HCT116 (cell line): ENCODE measurements at regions not wholly inside any gene's neighbourhood (a gene's known extent, or its start where the extent isn't known, plus 50 kb on each side); places are given as distances from the start of the nearest gene placed in this dataset.

ENCODE experiments used
- ATAC-seq: fragments of 200-7000 bp; cut with Tn5 transposase; 2 replicates; pipeline ENCODE4 v1.9.1; 2020; ENCODE audit warnings: mild to moderate bottlenecking, moderate library complexity
- BruUV-seq: library from RNA; stranded (reverse); fragments of 400-500 nt; replicated peaks from 2 replicates; lab custom pipeline; 2021; lab: Mats Ljungman, UMichigan
- CTCF ChIA-PET: fragments of 300-600 bp; sonication (Branson Sonifier 250); formaldehyde crosslinking; loops from one replicate; lab custom pipeline; 2021; ENCODE audit warnings: antibody characterized with exemption; lab: Charles Lee
- POLR2A ChIA-PET: fragments of 300-600, 350-600 bp; sonication (Branson Sonifier 250); formaldehyde crosslinking; loops from one replicate; lab custom pipeline; 2021; ENCODE audit warnings: antibody characterized with exemption; lab: Charles Lee
- RAD21 ChIA-PET, 2 experiments: fragments of 300-600 bp; sonication (Branson Sonifier 250); formaldehyde crosslinking; loops; one replicate each; lab custom pipeline; 2023; ENCODE audit warnings: low total read pairs in 2 of 2; ENCODE audit not compliant: uncharacterized antibody in 2 of 2, unreplicated experiment in 2 of 2, low non-redundant PET in 1 of 2; lab: Charles Lee
- DNase-seq: peaks from one replicate; pipeline ENCODE4 v3.0.0-alpha.2; 2010; ENCODE audit warnings: low read depth, low spot score
- H2AFZ ChIP-seq: fragments of 200-600 bp; shearing (Covaris generic), sonication (generic); 2 replicates; pipeline ENCODE4 v1.6.1; 2017; ENCODE audit warnings: low read depth, mixed run types, mixed read lengths, antibody characterized with exemption, low read length; ENCODE audit not compliant: poor library complexity, severe bottlenecking
- H3K27ac ChIP-seq: 2 replicates; pipeline ENCODE4 v1.5.1; 2012; ENCODE audit warnings: low read depth, low read length
- H3K27me3 ChIP-seq: fragments of 200-600 bp; sonication (generic); 2 replicates; pipeline ENCODE4 v1.6.1; 2016; ENCODE audit warnings: mixed run types, low read length, mixed read lengths; ENCODE audit not compliant: insufficient read depth
- H3K36me3 ChIP-seq, 2 experiments: fragments of 200-500 bp in 1 of 2; fragments of 200-600 bp in 1 of 2; sonication (Bioruptor generic) in 1 of 2; sonication (generic) in 1 of 2; 2 replicates each; pipeline versions ENCODE4 v1.5.1 to v1.6.1; 2014 to 2016; ENCODE audit warnings: low read length in 2 of 2, inconsistent platforms in 1 of 2, mixed read lengths in 1 of 2, mixed run types in 1 of 2; ENCODE audit not compliant: insufficient read depth in 2 of 2, control insufficient read depth in 1 of 2
- H3K4me1 ChIP-seq, 2 experiments: fragments of 200-600 bp in 1 of 2; sonication (generic) in 1 of 2; 2 replicates each; pipeline versions ENCODE4 v1.5.1 to v1.6.1; 2012 to 2017; ENCODE audit warnings: low read length in 2 of 2, inconsistent platforms in 1 of 2, mild to moderate bottlenecking in 1 of 2, mixed read lengths in 1 of 2, mixed run types in 1 of 2, moderate library complexity in 1 of 2; ENCODE audit not compliant: insufficient read depth in 2 of 2, control insufficient read depth in 1 of 2
- H3K4me2 ChIP-seq: fragments of 200-600 bp; sonication (generic); 2 replicates; pipeline ENCODE4 v1.6.1; 2017; ENCODE audit warnings: mixed run types, low read length, mixed read lengths
- H3K4me3 ChIP-seq, 2 experiments: fragments of 200-600 bp in 1 of 2; sonication (generic) in 1 of 2; replicated peaks in 1 of 2; 2 replicates each; pipeline ENCODE4 v1.5.1; 2011 to 2016; ENCODE audit warnings: low read length in 2 of 2, control low read depth in 1 of 2, low read depth in 1 of 2, mild to moderate bottlenecking in 1 of 2, mixed read lengths in 1 of 2, mixed run types in 1 of 2
- H3K79me2 ChIP-seq: fragments of 200-600 bp; sonication (generic); 2 replicates; pipeline ENCODE4 v1.6.1; 2017; ENCODE audit warnings: mild to moderate bottlenecking, mixed run types, low read length, moderate library complexity, mixed read lengths; ENCODE audit not compliant: insufficient read depth
- H3K9ac ChIP-seq: fragments of 200-600 bp; sonication (generic); 2 replicates; pipeline ENCODE4 v1.6.1; 2016; ENCODE audit warnings: low read length, mixed read lengths
- H3K9me2 ChIP-seq: fragments of 200-600 bp; sonication (generic), shearing (Covaris generic); 2 replicates; pipeline ENCODE4 v1.6.1; 2017; ENCODE audit warnings: mixed run types, mild to moderate bottlenecking, moderate library complexity; ENCODE audit not compliant: insufficient read depth
- H3K9me3 ChIP-seq, 2 experiments: fragments of 200-500 bp in 1 of 2; fragments of 200-600 bp in 1 of 2; sonication (Bioruptor generic) in 1 of 2; sonication (generic) in 1 of 2; 2 replicates each; pipeline ENCODE4 v1.6.1; 2014 to 2017; ENCODE audit warnings: low read length in 2 of 2, mixed read lengths in 2 of 2, inconsistent platforms in 1 of 2, low read depth in 1 of 2, mild to moderate bottlenecking in 1 of 2, mixed run types in 1 of 2, moderate library complexity in 1 of 2; ENCODE audit not compliant: control insufficient read depth in 1 of 2, insufficient read depth in 1 of 2
- H4K20me1 ChIP-seq: fragments of 200-600 bp; sonication (generic), shearing (Covaris generic); 2 replicates; pipeline ENCODE4 v1.6.1; 2017; ENCODE audit warnings: mixed run types, mild to moderate bottlenecking, moderate library complexity; ENCODE audit not compliant: insufficient read depth
- CBX3 ChIP-seq: IDR thresholded peaks from 2 replicates; pipeline ENCODE4 v1.6.1; 2012; ENCODE audit warnings: low read depth
- CTCF ChIP-seq, 3 experiments: fragments of 200-600 bp in 1 of 3; sonication (generic) in 1 of 3; IDR thresholded peaks in 2 of 3; conservative IDR thresholded peaks in 1 of 3; 2 replicates each; pipeline ENCODE4 v1.5.1; 2012 to 2017; ENCODE audit warnings: low read depth in 2 of 3, low read length in 2 of 3, antibody characterized with exemption in 1 of 3, borderline replicate concordance in 1 of 3, control low read depth in 1 of 3, mild to moderate bottlenecking in 1 of 3, mixed read lengths in 1 of 3, mixed run types in 1 of 3, moderate library complexity in 1 of 3; ENCODE audit not compliant: insufficient read depth in 1 of 3
- ELF1 ChIP-seq: IDR thresholded peaks from 2 replicates; pipeline ENCODE4 v1.6.1; 2012; ENCODE audit warnings: low read depth, borderline replicate concordance
- RAD21 ChIP-seq: IDR thresholded peaks from 2 replicates; pipeline ENCODE4 v1.6.1; 2012; ENCODE audit warnings: low read depth, mild to moderate bottlenecking
- SP1 ChIP-seq: IDR thresholded peaks from 2 replicates; pipeline ENCODE4 v1.6.1; 2012; ENCODE audit warnings: low read depth
- SRF ChIP-seq: IDR thresholded peaks from 2 replicates; pipeline ENCODE4 v1.6.1; 2012; ENCODE audit warnings: low read depth
- intact Hi-C: fragments of 100-400 bp; cut with micrococcal nuclease; formaldehyde crosslinking; loops from 2 replicates; pipeline ENCODE4 v1.10.0; 2022
- TF ChIP-seq, protein P1 (sequence below): IDR thresholded peaks from 2 replicates; pipeline ENCODE4 v1.6.1; 2012; ENCODE audit warnings: low read depth

- Histone ChIP-seq H4K20me1 (no peaks in the 10 kb centered on the region), H3K27me3 (no peaks in the 10 kb centered on the region), H3K9ac (no peak overlapping the region), H3K4me1 (no peaks in the 10 kb centered on the region), H3K79me2 (no peaks in the 10 kb centered on the region), H3K9me2 (no peaks in the 10 kb centered on the region), H3K36me3 (no peaks in the 10 kb centered on the region), H2AFZ (no peak overlapping the region), H3K27ac (no peak overlapping the region), H3K4me3 (no peak overlapping the region), H3K4me2 (no peak overlapping the region), H3K9me3 (no peaks in the 10 kb centered on the region; a peak in 1 of 4 replicates)
- POLR2A ChIA-PET, result no interaction called here
- RAD21 ChIA-PET, result no interaction called here
- intact Hi-C loops, result no loop called here
- CTCF ChIA-PET, result no interaction called here
- no peak for TF ChIP-seq SP1
- no peak for TF ChIP-seq SRF
- TF ChIP-seq ELF1, result no peak
- no peak for TF ChIP-seq RAD21
- TF ChIP-seq, protein P1, sequence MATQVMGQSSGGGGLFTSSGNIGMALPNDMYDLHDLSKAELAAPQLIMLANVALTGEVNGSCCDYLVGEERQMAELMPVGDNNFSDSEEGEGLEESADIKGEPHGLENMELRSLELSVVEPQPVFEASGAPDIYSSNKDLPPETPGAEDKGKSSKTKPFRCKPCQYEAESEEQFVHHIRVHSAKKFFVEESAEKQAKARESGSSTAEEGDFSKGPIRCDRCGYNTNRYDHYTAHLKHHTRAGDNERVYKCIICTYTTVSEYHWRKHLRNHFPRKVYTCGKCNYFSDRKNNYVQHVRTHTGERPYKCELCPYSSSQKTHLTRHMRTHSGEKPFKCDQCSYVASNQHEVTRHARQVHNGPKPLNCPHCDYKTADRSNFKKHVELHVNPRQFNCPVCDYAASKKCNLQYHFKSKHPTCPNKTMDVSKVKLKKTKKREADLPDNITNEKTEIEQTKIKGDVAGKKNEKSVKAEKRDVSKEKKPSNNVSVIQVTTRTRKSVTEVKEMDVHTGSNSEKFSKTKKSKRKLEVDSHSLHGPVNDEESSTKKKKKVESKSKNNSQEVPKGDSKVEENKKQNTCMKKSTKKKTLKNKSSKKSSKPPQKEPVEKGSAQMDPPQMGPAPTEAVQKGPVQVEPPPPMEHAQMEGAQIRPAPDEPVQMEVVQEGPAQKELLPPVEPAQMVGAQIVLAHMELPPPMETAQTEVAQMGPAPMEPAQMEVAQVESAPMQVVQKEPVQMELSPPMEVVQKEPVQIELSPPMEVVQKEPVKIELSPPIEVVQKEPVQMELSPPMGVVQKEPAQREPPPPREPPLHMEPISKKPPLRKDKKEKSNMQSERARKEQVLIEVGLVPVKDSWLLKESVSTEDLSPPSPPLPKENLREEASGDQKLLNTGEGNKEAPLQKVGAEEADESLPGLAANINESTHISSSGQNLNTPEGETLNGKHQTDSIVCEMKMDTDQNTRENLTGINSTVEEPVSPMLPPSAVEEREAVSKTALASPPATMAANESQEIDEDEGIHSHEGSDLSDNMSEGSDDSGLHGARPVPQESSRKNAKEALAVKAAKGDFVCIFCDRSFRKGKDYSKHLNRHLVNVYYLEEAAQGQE, result no peak
- no peak for TF ChIP-seq CTCF (IDR thresholded peaks at IDR 0.05 in 2 of 3, conservative IDR thresholded peaks at IDR 0.05 in 1 of 3; ENCODE audit: borderline replicate concordance in 1 of 3, insufficient read depth in 1 of 3, low read depth in 2 of 3, low read length in 2 of 3)
- no peak for TF ChIP-seq CBX3
- DNase-seq, result no peak
- ATAC-seq, result no peak
- BruUV-seq, result no TSS peak
These were observed 138.5 kb upstream of the TYRP1 start for GRCh38 chr9:12554636-12555035.
